HCT116 (cell line): ENCODE measurements at regions not wholly inside any gene's neighbourhood (a gene's known extent, or its start where the extent isn't known, plus 50 kb on each side); places are given as distances from the start of the nearest gene placed in this dataset.

Experiments used
- ATAC-seq: fragments of 200-7000 bp; cut with Tn5 transposase; 2 replicates; pipeline ENCODE4 v1.9.1; 2020; ENCODE audit warnings: mild to moderate bottlenecking, moderate library complexity
- BruUV-seq: library from RNA; stranded (reverse); fragments of 400-500 nt; replicated peaks from 2 replicates; lab custom pipeline; 2021; lab: Mats Ljungman, UMichigan
- CTCF ChIA-PET: fragments of 300-600 bp; sonication (Branson Sonifier 250); formaldehyde crosslinking; loops from one replicate; lab custom pipeline; 2021; ENCODE audit warnings: antibody characterized with exemption; lab: Charles Lee
- POLR2A ChIA-PET: fragments of 300-600, 350-600 bp; sonication (Branson Sonifier 250); formaldehyde crosslinking; loops from one replicate; lab custom pipeline; 2021; ENCODE audit warnings: antibody characterized with exemption; lab: Charles Lee
- RAD21 ChIA-PET, 2 experiments: fragments of 300-600 bp; sonication (Branson Sonifier 250); formaldehyde crosslinking; loops; one replicate each; lab custom pipeline; 2023; ENCODE audit warnings: low total read pairs in 2 of 2; ENCODE audit not compliant: uncharacterized antibody in 2 of 2, unreplicated experiment in 2 of 2, low non-redundant PET in 1 of 2; lab: Charles Lee
- DNase-seq: peaks from one replicate; pipeline ENCODE4 v3.0.0-alpha.2; 2010; ENCODE audit warnings: low read depth, low spot score
- H2AFZ ChIP-seq: fragments of 200-600 bp; shearing (Covaris generic), sonication (generic); 2 replicates; pipeline ENCODE4 v1.6.1; 2017; ENCODE audit warnings: low read depth, mixed run types, mixed read lengths, antibody characterized with exemption, low read length; ENCODE audit not compliant: poor library complexity, severe bottlenecking
- H3K27ac ChIP-seq: 2 replicates; pipeline ENCODE4 v1.5.1; 2012; ENCODE audit warnings: low read depth, low read length
- H3K27me3 ChIP-seq: fragments of 200-600 bp; sonication (generic); 2 replicates; pipeline ENCODE4 v1.6.1; 2016; ENCODE audit warnings: mixed run types, low read length, mixed read lengths; ENCODE audit not compliant: insufficient read depth
- H3K36me3 ChIP-seq, 2 experiments: fragments of 200-500 bp in 1 of 2; fragments of 200-600 bp in 1 of 2; sonication (Bioruptor generic) in 1 of 2; sonication (generic) in 1 of 2; 2 replicates each; pipeline versions ENCODE4 v1.5.1 to v1.6.1; 2014 to 2016; ENCODE audit warnings: low read length in 2 of 2, inconsistent platforms in 1 of 2, mixed read lengths in 1 of 2, mixed run types in 1 of 2; ENCODE audit not compliant: insufficient read depth in 2 of 2, control insufficient read depth in 1 of 2
- H3K4me1 ChIP-seq, 2 experiments: fragments of 200-600 bp in 1 of 2; sonication (generic) in 1 of 2; 2 replicates each; pipeline versions ENCODE4 v1.5.1 to v1.6.1; 2012 to 2017; ENCODE audit warnings: low read length in 2 of 2, inconsistent platforms in 1 of 2, mild to moderate bottlenecking in 1 of 2, mixed read lengths in 1 of 2, mixed run types in 1 of 2, moderate library complexity in 1 of 2; ENCODE audit not compliant: insufficient read depth in 2 of 2, control insufficient read depth in 1 of 2
- H3K4me2 ChIP-seq: fragments of 200-600 bp; sonication (generic); 2 replicates; pipeline ENCODE4 v1.6.1; 2017; ENCODE audit warnings: mixed run types, low read length, mixed read lengths
- H3K4me3 ChIP-seq, 2 experiments: fragments of 200-600 bp in 1 of 2; sonication (generic) in 1 of 2; replicated peaks in 1 of 2; 2 replicates each; pipeline ENCODE4 v1.5.1; 2011 to 2016; ENCODE audit warnings: low read length in 2 of 2, control low read depth in 1 of 2, low read depth in 1 of 2, mild to moderate bottlenecking in 1 of 2, mixed read lengths in 1 of 2, mixed run types in 1 of 2
- H3K79me2 ChIP-seq: fragments of 200-600 bp; sonication (generic); 2 replicates; pipeline ENCODE4 v1.6.1; 2017; ENCODE audit warnings: mild to moderate bottlenecking, mixed run types, low read length, moderate library complexity, mixed read lengths; ENCODE audit not compliant: insufficient read depth
- H3K9ac ChIP-seq: fragments of 200-600 bp; sonication (generic); 2 replicates; pipeline ENCODE4 v1.6.1; 2016; ENCODE audit warnings: low read length, mixed read lengths
- H3K9me2 ChIP-seq: fragments of 200-600 bp; sonication (generic), shearing (Covaris generic); 2 replicates; pipeline ENCODE4 v1.6.1; 2017; ENCODE audit warnings: mixed run types, mild to moderate bottlenecking, moderate library complexity; ENCODE audit not compliant: insufficient read depth
- H3K9me3 ChIP-seq, 2 experiments: fragments of 200-500 bp in 1 of 2; fragments of 200-600 bp in 1 of 2; sonication (Bioruptor generic) in 1 of 2; sonication (generic) in 1 of 2; 2 replicates each; pipeline ENCODE4 v1.6.1; 2014 to 2017; ENCODE audit warnings: low read length in 2 of 2, mixed read lengths in 2 of 2, inconsistent platforms in 1 of 2, low read depth in 1 of 2, mild to moderate bottlenecking in 1 of 2, mixed run types in 1 of 2, moderate library complexity in 1 of 2; ENCODE audit not compliant: control insufficient read depth in 1 of 2, insufficient read depth in 1 of 2
- H4K20me1 ChIP-seq: fragments of 200-600 bp; sonication (generic), shearing (Covaris generic); 2 replicates; pipeline ENCODE4 v1.6.1; 2017; ENCODE audit warnings: mixed run types, mild to moderate bottlenecking, moderate library complexity; ENCODE audit not compliant: insufficient read depth
- YY1 ChIP-seq: IDR thresholded peaks from 2 replicates; pipeline ENCODE4 v1.6.1; 2011; ENCODE audit warnings: low read length, low read depth, moderate library complexity, mild to moderate bottlenecking; ENCODE audit not compliant: insufficient replicate concordance; ENCODE audit errors: extremely low read depth
- intact Hi-C: fragments of 100-400 bp; cut with micrococcal nuclease; formaldehyde crosslinking; loops from 2 replicates; pipeline ENCODE4 v1.10.0; 2022
- TF ChIP-seq, protein P1 (sequence below), 3 experiments: fragments of 200-600 bp in 1 of 3; sonication (generic) in 1 of 3; IDR thresholded peaks in 2 of 3; conservative IDR thresholded peaks in 1 of 3; 2 replicates each; pipeline ENCODE4 v1.5.1; 2012 to 2017; ENCODE audit warnings: low read depth in 2 of 3, low read length in 2 of 3, antibody characterized with exemption in 1 of 3, borderline replicate concordance in 1 of 3, control low read depth in 1 of 3, mild to moderate bottlenecking in 1 of 3, mixed read lengths in 1 of 3, mixed run types in 1 of 3, moderate library complexity in 1 of 3; ENCODE audit not compliant: insufficient read depth in 1 of 3
- TF ChIP-seq, protein P2 (sequence below): IDR thresholded peaks from 2 replicates; pipeline ENCODE4 v1.6.1; 2012

DNA sequence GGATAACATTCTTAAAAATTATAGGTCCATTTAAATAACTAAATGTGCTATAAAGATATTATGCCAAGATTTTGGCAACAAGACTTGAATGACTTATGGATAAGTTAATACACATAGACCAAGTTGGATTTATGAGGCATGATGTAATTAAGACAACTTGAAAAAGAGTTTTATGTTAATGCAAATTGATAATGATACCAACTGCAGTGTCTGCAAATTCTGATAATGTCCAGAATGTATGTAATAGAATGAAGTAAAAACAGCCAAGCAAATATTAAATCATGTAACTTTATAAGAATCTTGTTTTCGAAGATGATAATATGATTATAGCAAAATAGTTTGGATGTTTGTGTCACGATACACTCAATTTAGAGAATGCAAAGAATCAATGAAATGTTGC is 868.3 kb downstream of the DNAJB9 start:
- POLR2A ChIA-PET = no interaction called here

DNA sequence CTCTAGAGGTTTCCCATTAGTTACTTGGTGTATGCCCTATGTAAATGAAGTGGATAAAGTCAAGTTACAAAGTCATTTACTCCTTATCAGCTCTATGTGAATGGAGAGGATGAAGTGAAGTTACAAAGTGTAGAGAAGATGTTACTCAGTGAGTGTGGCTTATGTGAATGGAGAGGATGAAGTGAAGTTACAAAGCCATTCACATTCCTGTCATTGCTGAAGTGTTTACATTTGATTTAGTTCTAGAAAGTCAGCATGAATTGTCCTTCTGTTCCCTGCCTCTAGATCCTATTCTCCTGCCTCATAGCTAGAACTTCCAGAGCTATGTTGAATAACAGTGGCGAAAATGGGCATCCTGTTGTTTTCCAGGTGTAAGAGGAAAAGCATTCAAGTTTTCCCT is 880.1 kb downstream of the DNAJB9 start:
- H3K27ac ChIP-seq = no peak overlapping the region
- no peak for ATAC-seq
- TF ChIP-seq, protein P1, sequence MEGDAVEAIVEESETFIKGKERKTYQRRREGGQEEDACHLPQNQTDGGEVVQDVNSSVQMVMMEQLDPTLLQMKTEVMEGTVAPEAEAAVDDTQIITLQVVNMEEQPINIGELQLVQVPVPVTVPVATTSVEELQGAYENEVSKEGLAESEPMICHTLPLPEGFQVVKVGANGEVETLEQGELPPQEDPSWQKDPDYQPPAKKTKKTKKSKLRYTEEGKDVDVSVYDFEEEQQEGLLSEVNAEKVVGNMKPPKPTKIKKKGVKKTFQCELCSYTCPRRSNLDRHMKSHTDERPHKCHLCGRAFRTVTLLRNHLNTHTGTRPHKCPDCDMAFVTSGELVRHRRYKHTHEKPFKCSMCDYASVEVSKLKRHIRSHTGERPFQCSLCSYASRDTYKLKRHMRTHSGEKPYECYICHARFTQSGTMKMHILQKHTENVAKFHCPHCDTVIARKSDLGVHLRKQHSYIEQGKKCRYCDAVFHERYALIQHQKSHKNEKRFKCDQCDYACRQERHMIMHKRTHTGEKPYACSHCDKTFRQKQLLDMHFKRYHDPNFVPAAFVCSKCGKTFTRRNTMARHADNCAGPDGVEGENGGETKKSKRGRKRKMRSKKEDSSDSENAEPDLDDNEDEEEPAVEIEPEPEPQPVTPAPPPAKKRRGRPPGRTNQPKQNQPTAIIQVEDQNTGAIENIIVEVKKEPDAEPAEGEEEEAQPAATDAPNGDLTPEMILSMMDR (IDR thresholded peaks at IDR 0.05 in 2 of 3, conservative IDR thresholded peaks at IDR 0.05 in 1 of 3; ENCODE audit: borderline replicate concordance in 1 of 3, insufficient read depth in 1 of 3, low read depth in 2 of 3, low read length in 2 of 3) = no peak
- TF ChIP-seq, protein P2, sequence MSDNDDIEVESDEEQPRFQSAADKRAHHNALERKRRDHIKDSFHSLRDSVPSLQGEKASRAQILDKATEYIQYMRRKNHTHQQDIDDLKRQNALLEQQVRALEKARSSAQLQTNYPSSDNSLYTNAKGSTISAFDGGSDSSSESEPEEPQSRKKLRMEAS = no peak
- intact Hi-C loops = no loop called here
- H3K9ac ChIP-seq = no peak overlapping the region
- no peaks in the 10 kb centered on the region for H3K79me2 ChIP-seq
- no peaks in the 10 kb centered on the region for H3K9me2 ChIP-seq
- CTCF ChIA-PET = no interaction called here
- BruUV-seq = no TSS peak
- POLR2A ChIA-PET = no interaction called here
- H3K4me2 ChIP-seq = no peak overlapping the region
- no peaks in the 10 kb centered on the region for H3K9me3 ChIP-seq
- H2AFZ ChIP-seq = no peak overlapping the region
- DNase-seq = no peak
- no peaks in the 10 kb centered on the region for H3K4me1 ChIP-seq
- H3K36me3 ChIP-seq = no peaks in the 10 kb centered on the region
- RAD21 ChIA-PET = no interaction called here
- H3K27me3 ChIP-seq = no peaks in the 10 kb centered on the region
- H4K20me1 ChIP-seq = no peaks in the 10 kb centered on the region
- no peak overlapping the region for H3K4me3 ChIP-seq

More for the DNA sequence above, 868.3 kb downstream of the DNAJB9 start:
- H4K20me1 ChIP-seq = no peaks in the 10 kb centered on the region
- no peaks in the 10 kb centered on the region for H3K36me3 ChIP-seq
- DNase-seq (no peak), ATAC-seq (no peak)
- intact Hi-C loops = no loop called here
- no peak overlapping the region for H2AFZ ChIP-seq
- peaks cover 4% of the 10 kb centered on the region; the same call in 1 of the 2 replicates for H3K9me2 ChIP-seq
- H3K9me3 ChIP-seq = no peaks in the 10 kb centered on the region
- no peaks in the 10 kb centered on the region for H3K79me2 ChIP-seq
- H3K27ac ChIP-seq = no peak overlapping the region
- ChIA-PET RAD21 (no interaction called here), CTCF (no interaction called here)
- no peaks in the 10 kb centered on the region for H3K27me3 ChIP-seq
- TF ChIP-seq YY1 = no peak
- BruUV-seq = no TSS peak
- H3K9ac ChIP-seq = no peak overlapping the region
- no peaks in the 10 kb centered on the region for H3K4me1 ChIP-seq
- H3K4me2 ChIP-seq = no peak overlapping the region
- no peak overlapping the region for H3K4me3 ChIP-seq
